Upper lobe of right lung (tissue), 1 donor: ENCODE measurements at regions not wholly inside any gene's neighbourhood (a gene's known extent, or its start where the extent isn't known, plus 50 kb on each side); places are given as distances from the start of the nearest gene placed in this dataset.

ENCODE experiments used
- ATAC-seq: fragments of 200-7000 bp; cut with Tn5 transposase; one replicate; pipeline ENCODE4 v1.9.1; 2020; ENCODE audit warnings: mild to moderate bottlenecking, moderate library complexity
- DNase-seq: peaks from one replicate; pipeline ENCODE4 v3.0.0-alpha.2; 2020
- H3K27ac ChIP-seq: fragments of 200-600 bp; one replicate; pipeline ENCODE4 v1.8.0; 2022
- H3K27me3 ChIP-seq: fragments of 200-600 bp; one replicate; pipeline ENCODE4 v1.8.0; 2022; ENCODE audit warnings: mild to moderate bottlenecking
- H3K36me3 ChIP-seq: fragments of 200-600 bp; one replicate; pipeline ENCODE4 v1.8.0; 2022
- H3K4me1 ChIP-seq: fragments of 200-600 bp; one replicate; pipeline ENCODE4 v1.8.0; 2022
- H3K4me3 ChIP-seq: fragments of 200-600 bp; one replicate; pipeline ENCODE4 v1.8.0; 2022; ENCODE audit warnings: mild to moderate bottlenecking
- H3K9me3 ChIP-seq: fragments of 200-600 bp; one replicate; pipeline ENCODE4 v1.8.0; 2022
- CTCF ChIP-seq: fragments of 200-600 bp; IDR thresholded peaks from one replicate; pipeline ENCODE4 v1.8.0; 2022; ENCODE audit warnings: antibody characterized with exemption
- intact Hi-C: fragments of 100-400 bp; cut with DNase I; formaldehyde crosslinking; loops from one replicate; pipeline ENCODE4 v1.11.0; 2022
- donor health status: DM: no; HTN: yes; CAD: no; lungs with severe emphysema.

GRCh38 chr22:49322231-49322630 is 505.4 kb downstream of the BRD1 start:
- no peak overlapping the region for H3K4me3 ChIP-seq
- H3K36me3 ChIP-seq, result no peaks in the 10 kb centered on the region
- no peak for TF ChIP-seq CTCF
- ATAC-seq (no peak), DNase-seq (peak; percentile 57)
- no peak overlapping the region for H3K27ac ChIP-seq
- intact Hi-C loops, result no loop called here
- H3K9me3 ChIP-seq, result no peaks in the 10 kb centered on the region
- no peaks in the 10 kb centered on the region for H3K4me1 ChIP-seq
- H3K27me3 ChIP-seq, result peaks cover 30% of the 10 kb centered on the region

GRCh38 chr22:49321477-49322055 is 506.1 kb downstream of the BRD1 start:
- peaks cover 30% of the 10 kb centered on the region for H3K27me3 ChIP-seq
- H3K9me3 ChIP-seq, result no peaks in the 10 kb centered on the region
- H3K4me3 ChIP-seq, result no peak overlapping the region
- DNase-seq (peak; percentile 54), ATAC-seq (no peak)
- H3K36me3 ChIP-seq, result no peaks in the 10 kb centered on the region
- intact Hi-C loops, result no loop called here
- no peak overlapping the region for H3K27ac ChIP-seq
- TF ChIP-seq CTCF, result no peak
- H3K4me1 ChIP-seq, result no peaks in the 10 kb centered on the region

DNA sequence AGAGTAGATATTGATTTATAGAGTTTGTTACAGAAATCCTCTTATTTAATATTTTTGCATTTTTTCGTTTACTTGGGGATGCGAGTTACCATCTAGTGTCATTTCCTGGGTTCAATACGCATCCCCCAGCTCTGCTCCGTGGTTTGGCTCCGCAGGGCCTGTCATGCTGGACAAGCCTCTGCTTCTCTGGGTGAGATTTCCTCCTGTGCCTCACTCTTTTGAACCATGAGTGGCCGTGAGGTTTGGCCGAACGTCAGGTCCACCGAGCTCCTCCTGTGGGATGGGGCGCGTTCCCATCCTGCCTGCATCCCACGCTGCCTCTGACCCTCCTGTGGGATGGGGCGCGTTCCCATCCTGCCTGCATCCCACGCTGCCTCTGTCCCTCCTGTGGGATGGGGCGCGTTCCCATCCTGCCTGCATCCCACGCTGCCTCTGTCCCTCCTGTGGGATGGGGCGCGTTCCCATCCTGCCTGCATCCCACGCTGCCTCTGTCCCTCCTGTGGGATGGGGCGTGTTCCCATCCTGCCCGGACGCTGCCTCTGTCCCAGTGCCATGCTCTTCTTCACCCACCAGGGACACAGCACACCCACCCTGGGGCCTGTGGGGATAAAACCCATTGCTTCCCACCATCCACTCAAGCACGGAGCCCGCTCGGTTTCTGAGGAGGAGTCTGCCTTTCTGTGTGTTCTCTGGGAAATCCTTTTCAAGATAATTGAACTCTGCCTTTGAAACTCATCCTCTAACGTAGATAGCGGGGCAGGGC is 506.8 kb downstream of the BRD1 start:
- Histone ChIP-seq H3K4me3 (no peak overlapping the region), H3K9me3 (no peaks in the 10 kb centered on the region), H3K27me3 (peaks cover 30% of the 10 kb centered on the region), H3K4me1 (no peaks in the 10 kb centered on the region), H3K36me3 (no peaks in the 10 kb centered on the region), H3K27ac (no peak overlapping the region)
- no peak for ATAC-seq
- intact Hi-C loops, result no loop called here
- no peak for TF ChIP-seq CTCF
- peak; percentile 48 for DNase-seq

DNA sequence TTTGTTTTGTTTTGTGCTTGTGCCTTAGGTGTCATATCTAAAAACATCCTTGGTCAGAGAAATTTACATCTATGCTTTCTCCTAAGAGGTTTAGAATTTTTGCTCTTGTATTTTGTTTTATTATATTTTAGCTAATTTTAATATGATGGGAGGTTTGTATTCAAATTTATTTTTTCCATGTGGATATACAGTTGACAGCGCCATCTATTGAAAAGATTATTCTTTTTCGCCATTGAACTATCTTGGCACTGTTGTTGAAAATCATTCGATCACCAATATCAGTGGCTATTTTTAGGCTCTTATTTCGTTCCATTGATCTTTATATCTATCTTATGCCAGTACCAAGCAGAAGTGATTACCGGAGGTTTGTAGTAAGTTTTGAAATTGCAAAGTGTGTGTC is 510.3 kb downstream of the BRD1 start:
- intact Hi-C loops, result no loop called here
- DNase-seq (no peak), ATAC-seq (no peak)

DNA sequence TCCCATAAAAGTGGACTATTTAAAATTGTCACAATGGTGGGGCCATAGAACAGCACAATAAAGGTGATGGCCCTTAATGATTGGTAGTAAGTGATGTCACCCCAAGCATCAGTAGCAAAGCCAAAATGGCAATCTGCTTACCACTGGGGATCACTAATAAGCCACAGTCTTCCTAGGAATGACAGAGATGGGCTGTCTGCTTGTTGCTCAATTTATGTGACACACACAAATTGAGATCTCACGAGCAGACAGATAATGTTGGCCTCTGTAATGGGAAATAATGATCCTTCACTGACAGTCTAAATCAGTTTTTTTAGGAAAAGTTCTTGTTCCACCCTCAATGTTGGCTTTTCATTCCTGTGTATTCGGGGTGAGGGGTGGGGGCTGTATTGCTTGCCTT is 515.1 kb downstream of the BRD1 start:
- DNase-seq, result no peak
- no peaks in the 10 kb centered on the region for H3K36me3 ChIP-seq
- H3K4me3 ChIP-seq, result no peak overlapping the region
- no peak overlapping the region for H3K27ac ChIP-seq
- TF ChIP-seq CTCF, result no peak
- peaks cover 9% of the 10 kb centered on the region for H3K27me3 ChIP-seq
- intact Hi-C loops, result no loop called here
- H3K4me1 ChIP-seq, result no peaks in the 10 kb centered on the region
- H3K9me3 ChIP-seq, result no peaks in the 10 kb centered on the region
- ATAC-seq, result no peak

More for the DNA sequence above, 510.3 kb downstream of the BRD1 start:
- no peaks in the 10 kb centered on the region for H3K4me1 ChIP-seq
- H3K27ac ChIP-seq, result no peak overlapping the region
- H3K27me3 ChIP-seq, result peaks cover 28% of the 10 kb centered on the region
- no peak for TF ChIP-seq CTCF
- H3K36me3 ChIP-seq, result no peaks in the 10 kb centered on the region
- H3K4me3 ChIP-seq, result no peak overlapping the region
- no peaks in the 10 kb centered on the region for H3K9me3 ChIP-seq
